Lower lobe of right lung (tissue), 2 donors: ENCODE measurements at regions not wholly inside any gene's neighbourhood (a gene's known extent, or its start where the extent isn't known, plus 50 kb on each side); places are given as distances from the start of the nearest gene placed in this dataset.

Experiments used
- ATAC-seq, 2 donors: fragments of 200-7000 bp; cut with Tn5 transposase; one replicate each; pipeline ENCODE4 v1.9.1; 2020 to 2022; ENCODE audit warnings: mild to moderate bottlenecking in 2 of 2, moderate library complexity in 2 of 2
- DNase-seq: peaks from one replicate; pipeline ENCODE4 v3.0.0-alpha.2; 2020
- H3K27ac ChIP-seq: fragments of 200-600 bp; one replicate; pipeline ENCODE4 v1.8.0; 2022
- H3K27me3 ChIP-seq: fragments of 200-600 bp; one replicate; pipeline ENCODE4 v1.8.0; 2022; ENCODE audit warnings: low read depth
- H3K36me3 ChIP-seq: fragments of 200-600 bp; one replicate; pipeline ENCODE4 v1.8.0; 2022; ENCODE audit warnings: mild to moderate bottlenecking
- H3K4me1 ChIP-seq: fragments of 200-600 bp; one replicate; pipeline ENCODE4 v1.8.0; 2022
- H3K4me3 ChIP-seq: fragments of 200-600 bp; one replicate; pipeline ENCODE4 v1.8.0; 2022; ENCODE audit warnings: mild to moderate bottlenecking
- H3K9me3 ChIP-seq: fragments of 200-600 bp; one replicate; pipeline ENCODE4 v1.8.0; 2022
- CTCF ChIP-seq: fragments of 200-600 bp; IDR thresholded peaks from one replicate; pipeline ENCODE4 v1.8.0; 2022; ENCODE audit warnings: antibody characterized with exemption, mild to moderate bottlenecking
- intact Hi-C: fragments of 100-400 bp; cut with DNase I; formaldehyde crosslinking; loops from one replicate; pipeline ENCODE4 v1.11.0; 2022
- donor health status: DM: no; HTN: yes; CAD: no; lungs with severe emphysema.

GRCh38 chr13:109608503-109608902 lies 177.9 kb downstream of the IRS2 start:
- intact Hi-C loops = no loop called here
- no peak for ATAC-seq
- no peaks in the 10 kb centered on the region for H3K9me3 ChIP-seq
- no peaks in the 10 kb centered on the region for H3K27me3 ChIP-seq
- H3K4me1 ChIP-seq = no peaks in the 10 kb centered on the region
- H3K4me3 ChIP-seq = no peak overlapping the region
- no peak for TF ChIP-seq CTCF
- no peaks in the 10 kb centered on the region for H3K36me3 ChIP-seq
- H3K27ac ChIP-seq = no peak overlapping the region
- no peak for DNase-seq

- H3K4me1 ChIP-seq = no peaks in the 10 kb centered on the region
- H3K36me3 ChIP-seq = no peaks in the 10 kb centered on the region
- no peak overlapping the region for H3K27ac ChIP-seq
- intact Hi-C loops = no loop called here
- no peak for DNase-seq
- TF ChIP-seq CTCF = no peak
- no peaks in the 10 kb centered on the region for H3K9me3 ChIP-seq
- ATAC-seq = no peak
- H3K4me3 ChIP-seq = no peak overlapping the region
- no peaks in the 10 kb centered on the region for H3K27me3 ChIP-seq
Measured at GRCh38 chr13:109608059-109608458, 178.3 kb downstream of the IRS2 start.

GRCh38 chr13:109606520-109606919 lies 179.9 kb downstream of the IRS2 start:
- H3K36me3 ChIP-seq = no peaks in the 10 kb centered on the region

GRCh38 chr13:109605846-109606245 lies 180.5 kb downstream of the IRS2 start:
- no peaks in the 10 kb centered on the region for H3K27me3 ChIP-seq
- no peaks in the 10 kb centered on the region for H3K36me3 ChIP-seq
- H3K4me1 ChIP-seq = no peaks in the 10 kb centered on the region
- H3K9me3 ChIP-seq = no peaks in the 10 kb centered on the region
- DNase-seq (no peak), ATAC-seq (no peak)
- no peak for TF ChIP-seq CTCF
- H3K27ac ChIP-seq = no peak overlapping the region
- intact Hi-C loops = no loop called here
- no peak overlapping the region for H3K4me3 ChIP-seq

More at GRCh38 chr13:109606520-109606919, 179.9 kb downstream of the IRS2 start:
- Histone ChIP-seq H3K27ac (no peak overlapping the region), H3K4me3 (no peak overlapping the region), H3K9me3 (no peaks in the 10 kb centered on the region), H3K4me1 (no peaks in the 10 kb centered on the region), H3K27me3 (no peaks in the 10 kb centered on the region)
- ATAC-seq = no peak
- TF ChIP-seq CTCF = no peak
- DNase-seq = no peak
- intact Hi-C loops = no loop called here

- Histone ChIP-seq H3K36me3 (no peaks in the 10 kb centered on the region), H3K4me3 (no peak overlapping the region), H3K27ac (no peak overlapping the region), H3K27me3 (no peaks in the 10 kb centered on the region), H3K9me3 (no peaks in the 10 kb centered on the region), H3K4me1 (no peaks in the 10 kb centered on the region)
- ATAC-seq = no peak
- intact Hi-C loops = no loop called here
- no peak for DNase-seq
- no peak for TF ChIP-seq CTCF
Measured at GRCh38 chr13:109604894-109605293, 181.5 kb downstream of the IRS2 start.

GRCh38 chr13:109602356-109602755 lies 184.0 kb downstream of the IRS2 start:
- H3K9me3 ChIP-seq = no peaks in the 10 kb centered on the region
- DNase-seq (no peak), ATAC-seq (no peak)
- H3K27me3 ChIP-seq = no peaks in the 10 kb centered on the region
- no peaks in the 10 kb centered on the region for H3K36me3 ChIP-seq
- H3K27ac ChIP-seq = no peak overlapping the region
- no peak for TF ChIP-seq CTCF
- no peak overlapping the region for H3K4me3 ChIP-seq
- intact Hi-C loops = no loop called here
- H3K4me1 ChIP-seq = no peaks in the 10 kb centered on the region
